ENCODE measurements at regions not wholly inside any gene's neighbourhood (a gene's known extent, or its start where the extent isn't known, plus 50 kb on each side); places are given as distances from the start of the nearest gene placed in this dataset.

DNA sequence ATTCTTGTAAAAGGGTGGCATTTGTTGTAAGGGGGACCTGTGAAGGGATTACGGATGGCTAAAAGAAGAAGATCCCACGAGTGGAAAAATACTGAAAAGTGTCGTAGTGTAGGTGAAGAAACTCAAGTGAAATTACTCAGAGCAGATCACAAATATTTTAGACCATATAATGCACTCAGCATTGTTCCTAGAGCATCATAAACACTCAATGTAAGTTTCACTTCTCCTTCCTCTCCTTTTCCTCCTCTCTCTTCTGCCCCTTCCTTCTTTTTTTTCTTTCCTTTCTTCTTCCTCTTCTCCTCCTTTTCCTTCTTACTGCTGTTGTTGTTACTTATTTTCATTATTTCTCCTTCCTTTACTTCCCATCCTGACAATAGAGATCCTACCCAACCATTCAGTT is 445.6 kb downstream of the ADAMTS20 start:
- TF ChIP-seq CTCF (IDR thresholded peaks at IDR 0.05; ENCODE audit: control insufficient read depth, insufficient read depth, low read depth, low read length, missing control alignments) = no peak

DNA sequence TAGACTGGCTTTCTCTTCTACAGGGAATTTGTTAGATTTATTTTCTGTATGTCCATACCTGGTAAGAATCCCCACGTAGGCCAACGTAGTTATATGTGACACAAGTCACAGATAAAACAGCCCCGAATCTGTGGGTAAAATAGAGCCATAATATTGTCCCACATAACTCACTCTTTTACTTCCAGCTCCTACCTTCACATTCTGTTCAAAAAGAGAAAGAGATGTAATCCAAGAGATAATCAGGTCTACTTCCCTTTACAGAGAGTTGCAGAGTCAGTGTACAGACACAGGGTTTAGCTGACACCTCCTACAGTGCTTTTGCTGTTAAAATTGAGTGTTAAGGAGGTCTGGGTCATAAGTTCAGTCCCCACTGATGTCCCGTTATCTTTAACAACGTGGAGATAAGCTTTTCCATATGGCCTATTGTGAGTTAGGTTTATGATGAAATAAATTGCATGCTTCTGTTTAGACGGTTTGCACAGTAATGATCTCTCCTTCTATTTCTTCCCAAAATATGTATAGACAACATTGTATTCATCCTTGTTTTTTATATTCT is 446.5 kb downstream of the ADAMTS20 start:
- TF ChIP-seq CTCF (IDR thresholded peaks at IDR 0.05; ENCODE audit: control insufficient read depth, insufficient read depth, low read depth, low read length, missing control alignments) = no peak
- DNase-seq (ENCODE audit: low read depth) = no peak
- no peak overlapping the region for H3K4me3 ChIP-seq (ENCODE audit: control insufficient read depth, low read depth, low read length)

More for the DNA sequence above, 445.6 kb downstream of the ADAMTS20 start:
- no peak for DNase-seq (ENCODE audit: low read depth)
- no peak overlapping the region for H3K4me3 ChIP-seq (ENCODE audit: control insufficient read depth, low read depth, low read length)

DNA sequence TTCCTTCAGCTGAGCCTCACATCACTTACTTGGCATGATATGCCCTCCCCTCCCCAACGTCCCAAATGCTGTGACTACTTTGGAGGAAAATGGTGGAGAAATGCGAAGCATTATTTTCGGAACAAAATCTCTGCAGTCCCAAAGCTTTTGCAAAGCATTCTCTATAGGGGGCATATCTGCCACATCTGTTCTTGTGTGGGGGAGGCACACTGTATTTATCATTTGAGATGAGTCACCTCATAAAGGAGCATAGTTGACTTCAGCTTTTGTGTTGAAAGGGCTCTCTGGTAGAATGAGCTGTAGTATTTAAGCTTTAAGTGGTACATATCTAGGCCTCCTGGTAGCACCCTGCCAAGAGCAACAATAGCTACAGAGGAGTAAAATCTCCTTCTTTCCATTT is 447.5 kb downstream of the ADAMTS20 start:
- DNase-seq (ENCODE audit: low read depth) = peak; percentile 52
- TF ChIP-seq CTCF (IDR thresholded peaks at IDR 0.05; ENCODE audit: control insufficient read depth, insufficient read depth, low read depth, low read length, missing control alignments) = peak; percentile 14
- no peak overlapping the region for H3K4me3 ChIP-seq (ENCODE audit: control insufficient read depth, low read depth, low read length)

DNA sequence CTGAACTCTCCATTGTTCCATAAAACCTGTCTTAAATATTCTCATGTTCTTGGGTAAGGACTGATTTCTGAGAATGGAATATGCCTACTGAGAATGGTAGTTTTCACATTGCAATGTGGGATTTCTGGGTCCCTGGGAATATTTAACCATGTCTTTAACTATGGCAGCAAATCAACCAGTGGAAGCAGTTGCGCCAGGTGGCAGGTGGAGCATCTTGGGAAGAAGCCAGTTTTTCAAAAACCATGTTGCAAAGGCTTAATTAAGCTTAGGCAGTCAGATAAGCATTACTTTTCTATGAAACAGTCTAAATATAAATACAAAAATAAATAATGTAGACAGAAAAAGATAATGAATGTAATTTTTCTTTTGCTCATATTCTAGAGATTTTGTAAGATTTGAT is 448.1 kb downstream of the ADAMTS20 start:
- no peak for DNase-seq (ENCODE audit: low read depth)
- H3K4me3 ChIP-seq (ENCODE audit: control insufficient read depth, low read depth, low read length) = no peak overlapping the region
- TF ChIP-seq CTCF (IDR thresholded peaks at IDR 0.05; ENCODE audit: control insufficient read depth, insufficient read depth, low read depth, low read length, missing control alignments) = no peak

DNA sequence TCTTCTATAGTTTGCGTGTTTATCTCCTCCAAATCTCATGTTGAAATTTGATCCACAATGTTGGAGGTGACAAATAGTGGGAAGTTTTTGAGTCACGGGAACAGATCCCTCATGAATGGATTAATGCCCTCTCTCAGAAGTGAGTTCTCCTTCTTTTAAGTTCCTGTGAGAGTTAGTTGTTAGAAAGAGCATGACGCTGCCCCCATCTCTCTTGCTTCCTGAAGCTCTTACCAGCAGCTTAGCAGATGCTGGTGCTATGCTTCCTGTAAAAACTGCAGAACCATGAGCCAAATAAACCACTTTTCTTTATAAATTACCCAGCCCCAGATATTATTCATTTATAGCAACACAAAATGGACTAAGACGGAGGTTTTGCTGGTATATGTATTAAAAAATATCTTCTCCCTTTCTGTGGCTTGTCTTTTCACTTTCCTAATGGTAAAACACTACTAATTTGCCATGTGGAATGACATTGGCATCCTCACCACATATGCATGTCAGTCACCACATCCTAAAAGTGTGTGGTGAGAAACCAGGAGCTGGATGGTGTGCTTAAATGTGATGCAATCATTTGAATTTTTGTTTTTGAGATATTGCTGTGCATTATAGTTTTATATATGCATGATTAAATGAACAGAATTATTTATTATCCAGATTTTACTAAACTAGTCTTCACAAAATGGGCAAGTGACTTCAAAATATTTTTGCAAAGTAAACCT is 449.3 kb downstream of the ADAMTS20 start:
- no peak for DNase-seq (ENCODE audit: low read depth)

GRCh38 chr12:43100231-43100630 is 451.8 kb downstream of the ADAMTS20 start:
- TF ChIP-seq CTCF (IDR thresholded peaks at IDR 0.05; ENCODE audit: control insufficient read depth, insufficient read depth, low read depth, low read length, missing control alignments) = no peak
- DNase-seq (ENCODE audit: low read depth) = no peak
- H3K4me3 ChIP-seq (ENCODE audit: control insufficient read depth, low read depth, low read length) = no peak overlapping the region

More for the DNA sequence above, 449.3 kb downstream of the ADAMTS20 start:
- TF ChIP-seq CTCF (IDR thresholded peaks at IDR 0.05; ENCODE audit: control insufficient read depth, insufficient read depth, low read depth, low read length, missing control alignments) = no peak
- no peak overlapping the region for H3K4me3 ChIP-seq (ENCODE audit: control insufficient read depth, low read depth, low read length)

Data from AG09309 (cell line).